B cell (primary cell): ENCODE measurements at regions not wholly inside any gene's neighbourhood (a gene's known extent, or its start where the extent isn't known, plus 50 kb on each side); places are given as distances from the start of the nearest gene placed in this dataset.

ENCODE experiments used
- CTCF ChIP-seq: fragments of 200-600 bp; IDR thresholded peaks from one replicate; pipeline ENCODE4 v1.8.0; 2022; ENCODE audit warnings: antibody characterized with exemption, mild to moderate bottlenecking
- EZH2 ChIP-seq: IDR thresholded peaks from 2 replicates; pipeline ENCODE4 v1.6.1; 2012; ENCODE audit warnings: borderline replicate concordance, low read depth, mild to moderate bottlenecking, moderate library complexity, low read length; ENCODE audit not compliant: insufficient read depth, poor library complexity, severe bottlenecking

- TF ChIP-seq CTCF (no peak), EZH2 (no peak)
Observed at GRCh38 chr7:153537271-153537670, 514.9 kb upstream of the DPP6 start.
